GM18873 (cell line): ENCODE measurements at regions not wholly inside any gene's neighbourhood (a gene's known extent, or its start where the extent isn't known, plus 50 kb on each side); places are given as distances from the start of the nearest gene placed in this dataset.
A peak's percentile ranks its signal among the peaks of the same experiment; 100 is the strongest.
"Not testable (repeated sequence)": the region's sequence is repeated elsewhere in the genome, so short reads cannot be mapped to it uniquely, and the experiment has no call there.

Experiments
- ATAC-seq: cut with Tn5 transposase; IDR thresholded peaks from one replicate; pipeline ENCODE4 v1.9.1; 2021; ENCODE audit warnings: mild to moderate bottlenecking, moderate library complexity, moderate number of reproducible peaks; ENCODE audit not compliant: unreplicated experiment, low FRiP score

DNA sequence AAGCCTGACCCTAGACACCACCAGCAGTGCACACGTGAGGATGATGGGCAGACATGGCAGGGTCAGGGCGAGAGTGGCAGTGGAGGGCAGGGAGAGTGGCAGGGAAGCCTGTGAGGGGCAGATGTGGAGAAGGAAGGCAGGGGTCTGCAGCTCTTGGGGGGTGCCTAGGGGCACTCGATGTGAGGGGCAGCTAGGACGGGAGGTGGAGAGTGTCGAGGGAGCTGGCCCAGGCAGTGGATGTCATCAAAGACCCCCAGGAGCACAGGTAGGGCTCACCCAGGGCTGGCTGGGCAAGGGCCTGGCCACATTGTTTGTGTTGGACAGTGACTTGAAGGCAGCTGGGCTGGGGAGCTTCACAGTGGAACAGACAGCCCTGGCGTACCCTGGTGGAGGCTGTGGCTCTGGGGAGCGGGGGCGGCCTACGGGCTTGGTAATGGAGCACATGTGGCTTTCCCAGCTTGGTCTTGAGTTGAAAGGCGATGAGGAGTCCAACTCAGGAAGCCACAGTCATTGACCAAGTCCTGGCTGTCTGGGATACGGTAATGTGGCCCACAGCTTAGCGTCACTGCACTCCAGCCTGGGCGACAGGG is 87.1 kb downstream of the RTP5 start:
- no peak for ATAC-seq

DNA sequence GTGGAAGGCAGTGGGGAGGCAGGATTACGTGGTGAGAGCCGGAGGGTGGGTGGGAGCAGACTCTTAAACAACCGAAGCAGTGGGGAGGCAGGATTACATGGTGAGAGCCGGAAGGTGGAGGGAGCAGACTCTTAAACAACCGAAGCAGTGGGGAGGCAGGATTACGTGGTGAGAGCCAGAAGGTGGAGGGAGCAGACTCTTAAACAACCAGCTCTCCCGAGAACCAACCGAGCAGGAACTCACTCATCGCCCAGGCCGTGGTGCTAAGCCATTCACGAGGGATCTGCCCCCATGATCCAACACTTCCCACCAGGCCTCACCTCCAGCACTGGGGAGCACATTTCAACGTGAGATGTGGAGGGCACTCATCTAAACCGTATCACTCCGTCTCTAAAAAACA is 87.7 kb downstream of the RTP5 start:
- ATAC-seq, result no peak

DNA sequence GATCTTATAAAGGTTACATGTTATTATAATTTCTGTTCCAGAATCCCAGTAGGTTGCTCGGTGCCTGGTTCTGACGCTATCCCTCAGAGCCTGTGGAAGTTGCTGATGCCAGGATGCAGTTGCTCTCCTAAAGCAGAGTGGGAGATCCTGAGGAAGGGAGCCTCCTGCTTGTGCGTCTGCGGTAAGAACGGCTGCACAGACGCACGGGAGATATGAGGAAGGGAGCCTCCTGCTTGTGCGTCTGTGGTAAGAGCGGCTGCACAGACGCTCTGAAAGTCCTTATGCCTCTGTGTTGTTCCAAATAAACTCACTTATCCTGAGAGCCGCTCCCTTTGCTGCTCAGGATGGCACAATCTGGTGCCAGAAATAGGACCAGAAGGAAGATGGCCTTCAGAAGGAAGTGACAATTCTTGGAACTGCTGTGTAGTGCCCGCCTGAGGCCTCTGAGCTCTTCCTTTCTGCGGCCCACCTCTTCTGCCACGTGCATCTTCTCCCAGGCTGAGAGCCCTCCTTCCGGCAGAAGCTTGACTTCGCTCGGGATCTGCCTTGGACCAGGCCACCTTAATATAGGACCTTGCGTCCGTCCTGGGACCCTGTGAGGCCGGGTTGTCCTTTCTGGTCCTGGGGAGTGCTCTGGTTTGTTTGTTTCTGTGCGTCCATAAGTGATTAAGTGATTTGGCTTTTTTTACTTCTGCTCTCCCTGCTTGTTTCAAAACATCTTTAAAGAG is 89.5 kb downstream of the RTP5 start:
- no peak for ATAC-seq

DNA sequence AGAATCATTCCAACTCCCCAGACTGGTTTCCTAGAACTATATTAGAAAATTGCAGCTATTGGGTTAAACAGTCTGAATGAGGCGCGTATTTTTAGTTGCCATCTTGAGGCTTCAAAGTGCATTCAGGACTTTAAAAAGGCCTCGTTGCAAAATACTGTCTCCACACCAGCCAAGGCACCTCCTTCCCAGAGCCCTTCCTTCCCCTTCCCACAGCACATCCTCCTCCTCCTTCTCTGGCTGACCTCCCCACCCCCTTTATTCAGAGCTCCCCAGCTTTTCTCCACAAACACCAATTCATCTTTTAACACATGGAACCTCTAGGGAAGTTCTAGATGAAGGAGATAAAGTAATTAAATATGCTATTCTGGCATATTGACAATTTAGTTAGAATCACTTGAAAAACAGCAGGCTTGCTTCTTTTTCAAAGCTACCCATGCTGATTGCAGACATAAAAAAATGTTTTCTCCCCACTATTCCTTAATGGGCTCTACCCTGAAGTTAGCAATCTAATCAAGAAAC is 90.3 kb downstream of the RTP5 start:
- ATAC-seq, result no peak

DNA sequence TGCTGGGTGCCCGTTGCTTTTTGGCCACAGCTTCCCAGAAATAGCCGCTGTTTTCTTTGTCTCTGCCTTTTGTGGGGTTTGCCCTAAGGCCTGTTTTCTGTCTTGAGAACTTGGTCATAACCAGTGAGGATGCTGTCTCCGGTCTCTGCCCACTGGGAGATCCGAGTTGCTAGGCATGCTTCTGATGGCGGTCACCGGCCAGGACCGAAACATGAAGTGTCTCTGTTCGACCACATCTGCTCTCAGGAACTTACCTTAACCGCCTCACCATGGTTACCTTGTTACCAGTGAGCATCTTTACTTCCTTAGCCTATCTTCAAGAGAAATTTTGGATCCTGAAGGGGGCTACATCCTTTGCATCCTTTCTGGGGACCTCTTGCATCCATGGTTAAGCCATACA is 91.9 kb downstream of the RTP5 start:
- no peak for ATAC-seq

DNA sequence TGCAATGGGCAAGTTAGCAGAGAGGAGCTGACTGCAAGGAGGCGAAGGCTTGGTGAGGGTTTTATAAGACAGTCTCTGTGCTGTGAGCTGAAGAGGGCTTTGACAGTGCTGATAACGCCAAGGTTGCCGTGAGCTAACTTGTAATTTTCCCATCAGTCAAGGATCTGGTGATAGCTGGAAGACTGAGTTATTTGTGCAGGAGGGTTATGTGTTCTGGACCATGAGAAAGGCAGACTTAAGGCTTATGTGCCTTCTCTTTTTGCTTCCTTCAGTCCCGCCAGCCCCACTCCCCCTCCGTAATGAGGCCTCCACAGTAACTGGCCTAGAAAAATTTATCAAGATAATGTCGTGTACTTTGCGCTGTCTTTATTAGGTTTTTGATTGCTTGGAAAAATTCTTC is 94.6 kb downstream of the RTP5 start:
- no peak for ATAC-seq

DNA sequence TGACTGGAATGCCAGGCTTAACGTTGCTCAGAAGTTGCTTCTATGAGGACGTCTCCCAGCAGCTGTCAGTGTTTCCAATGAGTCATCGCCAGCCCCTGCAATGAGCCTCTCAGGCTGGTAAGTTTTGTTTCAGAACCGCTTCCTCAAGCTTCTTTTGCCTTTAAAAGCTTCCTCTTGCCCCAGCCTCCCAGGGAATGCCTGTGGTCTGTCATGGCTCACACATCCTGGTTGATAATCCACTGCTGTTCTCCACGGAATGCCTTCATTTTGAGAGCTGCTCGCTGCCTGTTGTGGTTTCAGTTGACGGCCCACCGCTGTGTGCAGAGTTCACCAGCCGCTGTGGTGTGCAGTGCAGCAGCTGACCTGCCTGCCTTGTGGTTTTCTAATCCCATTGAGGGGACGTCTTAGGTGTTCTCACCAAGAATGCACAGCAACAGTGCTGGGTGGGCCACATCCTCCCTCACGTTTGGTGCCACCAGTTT is 96.4 kb downstream of the RTP5 start:
- peak; percentile 59 for ATAC-seq

DNA sequence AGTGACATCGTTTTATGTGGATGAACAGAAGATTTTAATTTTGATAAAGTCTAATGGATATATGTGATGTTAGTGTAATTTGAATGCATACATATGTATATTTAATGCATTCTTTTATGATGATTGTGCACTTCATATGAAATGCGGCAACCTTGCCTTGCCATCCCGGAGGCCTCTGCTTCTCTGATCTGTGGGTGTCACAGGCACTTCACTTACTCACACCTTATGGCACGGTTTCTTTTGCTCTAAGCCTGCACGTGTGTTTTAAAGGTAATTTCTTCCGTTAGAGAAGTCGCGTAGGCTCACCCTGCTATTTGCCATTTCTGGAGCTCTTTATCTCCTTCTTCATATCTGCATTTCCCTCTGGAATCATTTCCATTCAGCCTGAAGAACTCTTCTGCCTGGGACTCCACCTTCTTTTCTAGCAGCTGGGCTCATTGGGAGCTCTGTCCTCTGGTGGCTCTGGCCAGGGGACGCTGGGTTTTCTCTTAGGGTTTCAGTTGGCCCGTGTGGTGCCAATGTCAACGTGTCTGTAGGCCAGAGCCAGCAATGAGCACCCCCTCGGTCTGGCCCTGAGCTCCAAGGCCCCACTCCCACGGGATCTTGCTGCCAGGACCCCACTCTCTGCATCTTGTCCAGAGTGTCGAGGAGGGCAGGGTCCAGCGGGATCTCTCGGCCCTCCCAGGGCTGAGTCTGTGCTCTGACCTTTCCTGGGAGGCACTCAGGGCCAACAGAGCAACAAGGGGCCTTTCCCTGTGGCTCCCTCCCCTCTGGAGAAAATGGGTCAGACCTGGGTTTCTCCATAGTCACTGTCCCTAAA is 97.3 kb downstream of the RTP5 start:
- no peak for ATAC-seq

DNA sequence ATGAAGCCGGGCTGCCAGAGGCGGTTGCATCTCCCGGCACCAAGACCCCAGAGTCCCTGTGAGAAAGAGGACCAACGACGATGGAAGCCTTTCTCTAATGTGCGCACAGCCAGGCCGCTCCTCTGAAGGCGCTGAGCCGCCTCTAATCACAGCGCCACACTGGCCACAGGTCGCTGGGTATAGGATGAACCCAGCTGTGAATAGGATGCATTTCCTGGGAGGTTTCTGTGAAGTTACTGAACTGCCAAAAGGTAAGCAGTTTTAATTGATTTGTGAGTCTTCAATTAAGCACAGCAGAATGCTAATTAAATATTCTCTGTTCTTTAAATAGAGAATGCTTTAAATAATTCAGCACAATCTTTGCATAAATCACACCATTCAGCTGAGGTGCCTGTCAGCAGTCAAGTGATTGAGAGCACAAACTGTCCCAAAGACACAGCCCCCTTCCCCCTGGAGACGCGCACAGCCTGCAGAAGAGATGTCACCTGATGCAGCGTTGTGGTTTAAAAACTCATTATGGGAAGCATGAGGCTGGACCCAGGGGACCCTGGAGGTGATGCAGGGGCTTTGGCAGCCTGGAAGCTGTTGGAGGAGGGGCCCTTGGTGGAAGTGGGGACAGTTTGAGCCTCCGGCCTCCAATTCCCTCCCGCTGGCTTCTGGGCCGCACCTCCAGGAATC is 98.1 kb downstream of the RTP5 start:
- ATAC-seq, result no peak

DNA sequence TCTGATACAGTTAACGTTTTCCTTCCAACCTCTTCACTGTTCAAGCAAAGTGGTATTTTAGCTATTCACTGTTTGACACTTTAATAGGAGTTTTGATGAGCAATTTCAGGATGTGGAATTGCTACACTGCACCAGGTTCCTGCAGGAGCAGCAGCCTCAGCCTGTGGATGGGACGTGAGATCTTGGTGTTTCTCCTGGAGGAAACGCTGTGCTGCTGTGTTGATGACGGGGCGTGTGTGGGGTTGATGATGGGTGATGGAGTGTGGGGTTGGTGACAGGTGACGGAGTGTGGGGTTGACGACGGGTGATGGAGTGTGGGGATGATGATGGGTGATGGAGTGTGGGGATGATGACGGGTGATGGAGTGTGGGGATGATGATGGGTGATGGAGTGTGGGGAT is 98.9 kb downstream of the RTP5 start:
- no peak for ATAC-seq

DNA sequence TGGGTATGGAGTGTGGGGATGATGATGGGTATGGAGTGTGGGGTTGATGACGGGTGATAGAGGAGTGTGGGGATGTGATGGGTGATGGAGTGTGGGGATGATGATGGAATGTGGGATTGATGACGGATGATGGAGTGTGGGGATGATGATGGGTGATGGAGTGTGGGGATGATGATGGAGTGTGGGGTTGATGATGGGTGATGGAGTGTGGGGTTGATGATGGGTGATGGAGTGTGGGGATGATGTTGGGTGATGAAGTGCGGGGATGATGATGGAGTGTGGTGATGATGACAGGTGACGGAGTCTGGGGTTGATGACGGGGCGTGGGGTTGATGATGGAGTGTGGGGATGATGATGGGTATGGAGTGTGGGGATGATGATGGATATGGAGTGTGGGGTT is 99.7 kb downstream of the RTP5 start:
- not testable (repeated sequence) for ATAC-seq

DNA sequence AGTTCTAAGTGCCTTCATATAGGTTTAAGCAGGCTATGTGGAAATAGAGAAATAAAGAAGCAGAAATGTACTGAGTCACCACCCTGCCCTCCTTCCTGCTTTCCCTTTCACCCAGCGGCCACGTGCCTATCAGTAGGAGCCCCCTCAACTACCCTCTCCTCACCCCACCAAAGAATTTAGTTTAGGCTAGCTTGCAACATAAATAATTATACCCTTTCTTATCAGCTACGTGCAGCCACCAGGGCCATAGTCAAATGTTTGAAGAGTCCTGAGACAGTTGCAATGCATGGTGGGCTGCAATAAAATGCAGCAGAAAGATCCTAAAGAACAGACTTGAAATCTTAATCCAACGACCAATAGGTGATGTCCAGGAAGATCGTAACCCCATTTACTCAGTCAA is 101.2 kb downstream of the RTP5 start:
- no peak for ATAC-seq

DNA sequence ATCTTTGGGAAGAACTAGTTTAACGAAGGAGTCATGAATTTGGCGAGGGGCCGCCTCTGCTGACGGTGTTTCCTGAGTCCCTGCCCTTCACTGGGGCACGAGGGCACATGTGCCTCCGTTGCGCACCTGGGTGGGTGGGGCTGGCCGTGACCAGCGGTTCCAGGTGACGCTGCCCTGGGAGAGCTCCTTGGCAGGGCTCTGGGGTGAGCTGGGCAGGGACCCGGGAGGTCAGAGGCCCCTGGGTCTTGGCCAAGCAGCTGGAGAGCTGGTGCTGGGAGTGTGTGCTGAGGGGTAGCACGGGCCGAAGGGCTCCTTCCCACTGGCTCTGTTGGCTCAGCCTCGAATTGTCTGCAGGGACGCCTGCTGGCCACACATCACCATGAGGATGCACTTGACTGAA is 104.6 kb downstream of the RTP5 start:
- no peak for ATAC-seq

DNA sequence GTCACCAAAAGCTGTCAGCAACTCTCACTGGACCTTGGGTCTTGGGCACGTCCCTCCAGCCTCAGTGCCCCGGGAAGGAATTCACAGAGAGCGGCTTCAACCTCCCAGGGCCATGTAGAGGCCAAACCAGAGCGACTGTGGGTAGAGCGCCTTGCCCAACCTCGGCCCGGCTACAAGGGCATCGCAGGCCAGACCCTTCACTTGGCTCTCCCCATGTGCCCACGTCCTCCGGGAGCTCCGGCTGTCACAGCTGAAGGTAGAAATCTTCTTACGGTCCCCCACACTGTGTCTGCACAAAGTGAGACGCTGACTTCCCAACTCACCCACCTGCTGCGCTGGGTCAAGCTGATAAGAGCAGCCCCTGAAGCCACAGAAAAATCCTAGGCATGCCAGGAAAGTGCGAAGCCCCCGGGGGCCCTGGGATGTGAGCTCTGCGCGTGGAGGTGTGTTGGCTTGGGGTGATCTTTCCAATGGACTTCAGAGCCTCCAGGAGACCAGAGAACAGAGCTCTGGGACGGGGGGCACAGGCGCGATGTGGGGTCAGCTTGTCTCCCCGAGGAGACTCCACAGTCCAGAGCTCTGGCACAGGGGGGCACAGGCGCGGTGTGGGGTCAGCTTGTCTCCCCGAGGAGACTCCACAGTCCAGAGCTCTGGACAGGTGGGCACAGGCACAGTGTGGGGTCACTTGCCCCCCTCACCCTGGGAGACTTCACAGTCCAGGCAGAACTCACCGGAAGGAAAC is 105.5 kb downstream of the RTP5 start:
- ATAC-seq, result no peak

DNA sequence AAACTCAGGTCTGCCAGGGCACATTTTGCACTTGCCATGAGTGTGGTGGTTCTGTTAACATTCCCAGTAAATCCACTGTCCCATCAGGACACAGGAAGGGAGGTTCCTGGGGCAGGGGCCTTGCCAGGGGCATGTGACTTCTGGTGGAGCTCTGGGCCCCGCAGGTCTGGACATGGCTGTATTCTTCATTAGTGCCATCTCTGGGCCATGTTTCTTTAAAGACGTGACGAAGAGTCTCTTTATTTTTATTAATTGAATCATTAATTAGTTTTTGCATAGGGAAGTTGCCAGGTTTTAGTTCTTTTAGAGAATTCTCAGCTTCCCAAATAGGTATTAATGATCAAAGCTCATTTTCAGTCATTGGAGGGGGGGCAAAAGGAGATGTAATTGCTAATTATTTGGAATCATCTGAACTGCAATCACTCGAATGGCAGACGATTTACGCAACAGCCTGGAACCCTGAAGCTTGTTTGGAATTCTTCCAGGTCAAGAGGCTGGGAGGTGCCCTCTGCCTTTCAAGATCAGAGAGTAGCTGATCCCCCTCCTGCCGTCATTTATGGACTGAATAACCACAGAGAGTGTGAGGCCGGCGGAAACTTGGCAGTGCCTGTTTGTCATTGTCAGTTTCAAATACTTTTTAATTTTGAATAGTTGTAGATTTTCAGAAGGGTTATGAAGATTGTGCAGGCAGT is 106.2 kb downstream of the RTP5 start:
- no peak for ATAC-seq

DNA sequence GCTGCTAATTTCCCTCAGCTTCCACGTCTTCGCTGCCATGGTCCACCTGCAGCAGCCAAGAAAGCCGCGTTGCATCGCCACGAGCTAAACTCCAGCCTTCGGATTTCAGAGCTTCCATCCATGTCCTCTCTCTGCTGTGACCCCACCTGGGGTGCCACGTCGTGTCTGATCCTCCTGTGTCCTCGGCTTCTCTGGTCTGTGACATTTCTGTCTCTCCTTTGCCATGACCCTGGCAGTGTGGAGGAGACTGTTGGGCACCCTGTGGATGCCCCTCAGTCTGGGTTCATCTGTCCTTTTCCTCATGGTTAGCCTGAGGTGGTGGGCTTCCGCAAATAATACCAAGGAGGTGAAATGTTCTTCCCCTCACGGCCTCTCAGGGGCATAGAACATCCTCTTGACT is 106.8 kb downstream of the RTP5 start:
- no peak for ATAC-seq

DNA sequence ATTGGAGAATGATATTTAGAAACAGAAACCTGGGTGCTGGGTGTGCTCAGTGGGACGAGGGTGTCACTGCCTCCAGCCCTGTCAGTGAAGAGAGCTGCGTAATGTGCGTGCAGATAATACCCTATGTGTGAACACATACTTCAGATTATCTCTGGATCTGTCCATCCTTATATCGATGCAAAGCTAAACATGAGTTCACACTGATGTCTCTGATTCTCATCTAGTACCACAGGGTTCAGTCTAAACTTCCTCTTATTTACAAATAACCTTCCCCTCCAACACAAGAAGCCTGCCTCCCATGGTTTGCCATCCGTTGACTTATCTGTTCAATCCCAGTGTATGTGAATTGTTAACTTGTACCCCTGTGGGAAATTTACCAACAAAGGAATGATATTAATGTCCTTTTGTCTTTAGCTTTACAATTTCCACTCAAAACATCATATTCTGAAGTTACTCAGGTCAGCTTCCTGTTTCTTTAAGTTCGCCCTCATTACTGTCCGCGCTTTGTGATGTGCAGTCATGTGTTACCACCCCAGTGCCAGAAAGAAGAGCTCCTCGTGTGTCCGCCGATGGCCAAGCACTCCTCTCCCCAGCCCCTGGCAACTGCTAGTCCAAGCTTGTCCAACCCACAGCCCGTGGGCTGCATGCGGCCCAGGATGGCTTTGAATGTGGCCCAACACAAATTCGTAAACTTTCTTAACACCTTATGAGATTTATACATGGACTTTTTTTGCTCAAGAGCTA is 108.2 kb downstream of the RTP5 start:
- no peak for ATAC-seq

DNA sequence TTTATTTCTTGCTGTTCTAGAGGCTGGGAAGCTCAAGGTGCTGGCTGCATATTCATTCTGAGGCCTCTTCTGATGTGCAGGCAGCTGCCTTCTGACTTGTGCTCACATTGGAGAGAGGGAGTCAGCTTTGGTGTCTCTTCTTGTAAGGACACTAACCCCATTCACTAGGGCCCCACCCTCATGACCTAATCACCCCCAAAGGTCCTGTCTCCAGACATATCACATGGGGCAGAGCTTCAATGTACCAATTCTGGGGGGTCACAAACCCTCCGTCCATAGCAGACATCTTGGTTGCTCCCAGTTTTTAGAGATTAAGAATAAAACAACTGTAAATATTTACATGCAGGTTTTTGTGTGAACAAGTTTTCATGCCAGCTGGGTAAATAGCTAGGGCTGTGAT is 109.1 kb downstream of the RTP5 start:
- ATAC-seq, result no peak

DNA sequence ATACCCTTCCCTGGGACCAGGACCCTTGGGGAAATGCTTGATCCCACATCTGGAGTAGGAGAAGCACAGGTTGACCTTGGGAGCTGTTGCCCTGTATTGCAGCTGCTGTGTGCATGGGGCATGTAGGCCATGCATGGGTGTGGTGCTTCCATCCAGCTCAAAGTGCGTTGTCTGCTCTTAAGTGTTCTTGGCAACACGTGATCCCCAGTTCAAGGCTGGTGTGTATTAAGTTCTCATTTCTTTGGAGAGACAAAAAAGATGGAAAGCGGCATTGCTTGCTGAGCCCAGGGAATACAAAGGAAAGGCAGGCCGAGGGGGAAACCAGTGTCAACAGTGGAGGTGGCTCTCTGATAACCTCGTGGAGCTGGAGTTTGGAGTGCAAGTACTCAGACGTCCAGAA is 110.7 kb downstream of the RTP5 start:
- ATAC-seq, result no peak
